ENCODE measurements at regions not wholly inside any gene's neighbourhood (a gene's known extent, or its start where the extent isn't known, plus 50 kb on each side); places are given as distances from the start of the nearest gene placed in this dataset.

- DNase-seq = no peak
- Histone ChIP-seq H3K36me3 (ENCODE audit: insufficient read depth, low read length) (no peaks in the 10 kb centered on the region), H3K27me3 (ENCODE audit: control insufficient read depth in 1 of 2, insufficient read depth in 2 of 2, low read length in 2 of 2) (peaks cover 0 to 9% of the 10 kb centered on the region in 2 experiments), H3K27ac (ENCODE audit: low read depth in 1 of 2, low read length in 2 of 2) (no peak overlapping the region), H3K9me3 (ENCODE audit: control insufficient read depth in 1 of 2, insufficient read depth in 1 of 2, low read length in 2 of 2) (no peaks in the 10 kb centered on the region), H3K4me3 (ENCODE audit: low read length) (no peak overlapping the region), H3K4me1 (ENCODE audit: insufficient read depth, low read length) (no peaks in the 10 kb centered on the region)
- POLR2A ChIA-PET = no interaction called here
- Mint-ChIP-seq H3K9me3 (no peaks in the 10 kb centered on the region), H3K27me3 (peaks cover 39% of the 10 kb centered on the region), H3K4me3 (no peak overlapping the region), H3K27ac (no peak overlapping the region), H3K4me1 (ENCODE audit: low read depth) (no peaks in the 10 kb centered on the region), H3K36me3 (ENCODE audit: low read depth) (no peaks in the 10 kb centered on the region)
- no peak for TF ChIP-seq CTCF (IDR thresholded peaks at IDR 0.05)
- ATAC-seq (ENCODE audit: poor library complexity) = no peak
- CTCF ChIA-PET = no interaction called here
- intact Hi-C loops (cut with DNase I, micrococcal nuclease) = no loop called here
Observed at GRCh38 chr3:187458921-187459320, 90.7 kb downstream of the RTP4 start.

GRCh38 chr3:187458383-187458782 lies 90.2 kb downstream of the RTP4 start:
- no peaks in the 10 kb centered on the region for H3K4me1 Mint-ChIP-seq (ENCODE audit: low read depth)
- CTCF ChIA-PET = no interaction called here

GRCh38 chr3:187456250-187456649 lies 88.1 kb downstream of the RTP4 start:
- Histone ChIP-seq H3K36me3 (ENCODE audit: insufficient read depth, low read length) (no peaks in the 10 kb centered on the region), H3K27me3 (ENCODE audit: control insufficient read depth in 1 of 2, insufficient read depth in 2 of 2, low read length in 2 of 2) (no peaks in the 10 kb centered on the region), H3K4me1 (ENCODE audit: insufficient read depth, low read length) (no peaks in the 10 kb centered on the region), H3K4me3 (ENCODE audit: low read length) (no peak overlapping the region), H3K9me3 (ENCODE audit: control insufficient read depth in 1 of 2, insufficient read depth in 1 of 2, low read length in 2 of 2) (no peaks in the 10 kb centered on the region), H3K27ac (ENCODE audit: low read depth in 1 of 2, low read length in 2 of 2) (no peak overlapping the region)
- CTCF ChIA-PET = no interaction called here
- Mint-ChIP-seq H3K9me3 (peaks cover 2% of the 10 kb centered on the region), H3K4me1 (ENCODE audit: low read depth) (no peaks in the 10 kb centered on the region), H3K27ac (no peak overlapping the region), H3K4me3 (no peak overlapping the region), H3K27me3 (peaks cover 25% of the 10 kb centered on the region), H3K36me3 (ENCODE audit: low read depth) (no peaks in the 10 kb centered on the region)
- DNase-seq (no peak), ATAC-seq (ENCODE audit: poor library complexity) (no peak)
- POLR2A ChIA-PET = no interaction called here
- intact Hi-C loops (cut with DNase I, micrococcal nuclease) = no loop called here
- TF ChIP-seq CTCF (IDR thresholded peaks at IDR 0.05) = no peak

More at GRCh38 chr3:187458383-187458782, 90.2 kb downstream of the RTP4 start:
- Mint-ChIP-seq H3K4me3 (no peak overlapping the region), H3K9me3 (peaks cover under 1% of the 10 kb centered on the region), H3K27me3 (peaks cover 35% of the 10 kb centered on the region), H3K36me3 (ENCODE audit: low read depth) (no peaks in the 10 kb centered on the region), H3K27ac (no peak overlapping the region)
- H3K4me3 ChIP-seq (ENCODE audit: low read length) = no peak overlapping the region
- POLR2A ChIA-PET = no interaction called here
- intact Hi-C loops (cut with DNase I, micrococcal nuclease) = no loop called here
- peaks cover 0 to 4% of the 10 kb centered on the region in 2 experiments for H3K27me3 ChIP-seq (ENCODE audit: control insufficient read depth in 1 of 2, insufficient read depth in 2 of 2, low read length in 2 of 2)
- H3K36me3 ChIP-seq (ENCODE audit: insufficient read depth, low read length) = no peaks in the 10 kb centered on the region
- H3K9me3 ChIP-seq (ENCODE audit: control insufficient read depth in 1 of 2, insufficient read depth in 1 of 2, low read length in 2 of 2) = no peaks in the 10 kb centered on the region
- DNase-seq (no peak), ATAC-seq (ENCODE audit: poor library complexity) (no peak)
- H3K4me1 ChIP-seq (ENCODE audit: insufficient read depth, low read length) = no peaks in the 10 kb centered on the region
- no peak for TF ChIP-seq CTCF (IDR thresholded peaks at IDR 0.05)
- H3K27ac ChIP-seq (ENCODE audit: low read depth in 1 of 2, low read length in 2 of 2) = no peak overlapping the region

Measured in CD4-positive, alpha-beta T cell (primary cell).